GM21447 (cell line): ENCODE measurements at regions not wholly inside any gene's neighbourhood (a gene's known extent, or its start where the extent isn't known, plus 50 kb on each side); places are given as distances from the start of the nearest gene placed in this dataset.

Source experiments
- ATAC-seq: cut with Tn5 transposase; IDR thresholded peaks from one replicate; pipeline ENCODE4 v1.9.1; 2021; ENCODE audit not compliant: unreplicated experiment

GRCh38 chr11:128330203-128330602 is 257.2 kb downstream of the ETS1 start:
- no peak for ATAC-seq

DNA sequence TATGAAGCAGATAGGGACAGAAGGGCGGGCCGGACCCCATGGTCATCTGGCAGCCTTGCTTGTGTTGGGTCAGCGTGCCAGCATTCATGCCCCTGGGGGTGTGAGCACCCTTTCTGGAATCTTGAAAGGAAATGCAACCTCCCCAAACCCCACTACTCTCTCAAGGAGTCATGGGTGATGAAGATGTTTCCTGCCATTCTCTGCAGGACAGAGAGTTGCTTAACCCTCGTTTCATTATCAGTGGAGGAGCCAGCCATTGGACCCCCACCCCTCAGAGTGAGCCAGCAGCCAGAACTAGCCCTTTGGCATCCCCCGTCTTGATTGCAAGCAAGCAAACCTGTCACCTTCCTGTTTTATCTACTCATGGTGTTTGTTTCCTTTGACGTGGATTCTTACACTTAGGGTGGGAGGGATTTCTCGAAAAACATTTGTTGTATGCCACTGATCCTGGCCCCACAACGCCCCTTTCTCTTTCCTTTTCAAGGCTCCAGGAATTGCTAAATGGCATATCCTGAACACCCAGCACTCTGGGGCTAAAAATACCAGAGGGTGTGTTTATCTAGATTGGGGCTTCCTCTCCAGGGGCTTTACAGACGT is 258.3 kb downstream of the ETS1 start:
- ATAC-seq = no peak

DNA sequence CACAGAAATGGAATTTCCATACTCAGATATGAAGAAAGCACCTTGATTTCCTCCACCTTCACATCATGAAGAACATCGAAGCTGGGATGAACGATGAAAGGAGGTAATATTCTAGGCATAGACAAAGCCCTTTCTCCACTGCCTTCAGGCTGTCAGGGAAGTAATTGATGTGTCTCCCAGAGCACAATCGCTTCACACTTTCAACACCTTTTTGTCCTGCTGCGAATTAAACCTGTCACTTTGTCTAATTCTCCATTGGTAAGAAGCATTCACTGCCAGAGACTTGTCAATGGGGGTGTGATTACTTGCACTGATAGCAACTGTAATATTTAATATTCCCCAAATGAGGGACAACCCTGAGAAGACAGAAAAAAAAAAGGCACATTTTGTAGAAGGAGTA is 260.1 kb downstream of the ETS1 start:
- no peak for ATAC-seq

- ATAC-seq = no peak
Observed at GRCh38 chr11:128326791-128327190, 260.6 kb downstream of the ETS1 start.

DNA sequence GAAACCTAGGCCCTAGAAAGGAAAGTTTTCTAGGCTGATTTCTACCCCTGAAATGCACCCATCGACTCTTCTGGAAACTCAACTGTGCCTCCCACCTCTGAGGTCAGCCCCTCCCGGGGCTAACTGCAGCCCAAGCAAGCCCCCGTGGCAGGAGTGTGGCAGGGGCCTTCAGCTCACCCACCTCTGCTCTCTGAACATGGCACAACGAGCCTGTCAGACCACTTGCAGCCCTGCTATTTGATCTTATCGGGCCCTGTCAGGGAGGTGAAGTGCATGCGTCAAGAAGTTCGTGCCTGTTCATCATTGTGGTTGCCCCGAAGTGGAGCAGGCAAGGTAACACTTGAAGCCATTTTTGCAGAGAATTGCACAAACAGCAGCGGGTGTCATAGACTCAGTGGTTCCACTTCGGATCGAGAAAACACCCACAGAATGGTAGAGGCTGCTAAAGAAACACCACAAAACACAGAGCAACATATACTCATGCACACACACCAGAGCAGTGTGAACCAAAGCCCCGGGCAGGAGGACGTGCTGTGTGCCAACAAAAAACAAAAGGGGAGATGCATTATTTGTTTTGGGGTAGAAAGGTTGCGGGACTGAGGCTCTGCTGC is 262.7 kb downstream of the ETS1 start:
- no peak for ATAC-seq

GRCh38 chr11:128324051-128324481 is 263.3 kb downstream of the ETS1 start:
- no peak for ATAC-seq

GRCh38 chr11:128323381-128323780 is 264.0 kb downstream of the ETS1 start:
- no peak for ATAC-seq

DNA sequence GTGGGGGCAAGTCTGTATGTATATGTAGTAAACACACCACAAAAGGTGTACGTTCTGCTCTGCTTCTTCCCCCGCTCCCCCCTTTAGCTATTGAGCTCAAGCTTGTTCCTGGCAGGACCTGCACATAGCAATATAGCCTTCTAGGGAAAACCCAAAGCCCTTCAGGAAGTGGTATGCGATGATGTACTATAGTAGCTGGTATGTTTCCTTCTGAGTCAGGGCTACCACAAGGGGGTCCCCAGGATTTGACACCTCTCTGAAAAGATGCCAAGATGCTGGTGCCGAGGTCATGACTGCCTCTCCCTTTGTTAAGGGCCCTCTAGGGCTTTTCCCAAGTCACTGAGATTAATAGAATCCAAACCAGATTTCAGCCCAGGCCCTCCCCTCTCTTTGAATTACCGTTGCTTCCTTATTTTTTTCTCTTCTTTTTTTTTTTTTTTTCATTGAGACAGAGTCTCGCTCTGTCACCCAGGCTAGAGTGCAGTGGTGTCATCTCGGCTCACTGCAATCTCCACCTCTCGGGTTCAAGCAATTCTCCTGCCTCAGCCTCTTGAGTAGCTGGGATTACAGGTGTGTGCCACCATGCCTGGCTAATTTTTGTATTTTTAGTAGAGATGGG is 268.4 kb downstream of the ETS1 start:
- ATAC-seq = peak; percentile 97

GRCh38 chr11:128316541-128317227 is 270.7 kb downstream of the ETS1 start:
- no peak for ATAC-seq

DNA sequence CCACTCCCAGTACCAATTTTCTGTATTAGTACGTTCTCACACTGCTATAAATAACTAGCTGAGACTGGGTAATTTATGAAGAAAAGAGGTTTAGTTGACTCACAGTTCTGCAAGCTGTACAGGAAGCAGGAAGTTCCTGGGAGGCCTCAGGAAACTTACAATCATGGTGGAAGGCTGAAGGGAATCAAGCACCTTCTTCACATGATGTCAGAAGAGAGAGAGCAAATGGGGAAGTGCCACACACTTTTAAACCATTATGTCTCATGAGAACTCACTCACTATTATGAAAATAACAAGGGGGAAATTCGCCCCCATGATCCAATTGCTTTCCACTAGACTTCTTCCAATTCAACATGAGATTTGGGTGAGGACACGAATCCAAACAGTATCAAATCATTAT is 271.4 kb downstream of the ETS1 start:
- ATAC-seq = no peak

GRCh38 chr11:128313931-128314330 is 273.4 kb downstream of the ETS1 start:
- no peak for ATAC-seq

DNA sequence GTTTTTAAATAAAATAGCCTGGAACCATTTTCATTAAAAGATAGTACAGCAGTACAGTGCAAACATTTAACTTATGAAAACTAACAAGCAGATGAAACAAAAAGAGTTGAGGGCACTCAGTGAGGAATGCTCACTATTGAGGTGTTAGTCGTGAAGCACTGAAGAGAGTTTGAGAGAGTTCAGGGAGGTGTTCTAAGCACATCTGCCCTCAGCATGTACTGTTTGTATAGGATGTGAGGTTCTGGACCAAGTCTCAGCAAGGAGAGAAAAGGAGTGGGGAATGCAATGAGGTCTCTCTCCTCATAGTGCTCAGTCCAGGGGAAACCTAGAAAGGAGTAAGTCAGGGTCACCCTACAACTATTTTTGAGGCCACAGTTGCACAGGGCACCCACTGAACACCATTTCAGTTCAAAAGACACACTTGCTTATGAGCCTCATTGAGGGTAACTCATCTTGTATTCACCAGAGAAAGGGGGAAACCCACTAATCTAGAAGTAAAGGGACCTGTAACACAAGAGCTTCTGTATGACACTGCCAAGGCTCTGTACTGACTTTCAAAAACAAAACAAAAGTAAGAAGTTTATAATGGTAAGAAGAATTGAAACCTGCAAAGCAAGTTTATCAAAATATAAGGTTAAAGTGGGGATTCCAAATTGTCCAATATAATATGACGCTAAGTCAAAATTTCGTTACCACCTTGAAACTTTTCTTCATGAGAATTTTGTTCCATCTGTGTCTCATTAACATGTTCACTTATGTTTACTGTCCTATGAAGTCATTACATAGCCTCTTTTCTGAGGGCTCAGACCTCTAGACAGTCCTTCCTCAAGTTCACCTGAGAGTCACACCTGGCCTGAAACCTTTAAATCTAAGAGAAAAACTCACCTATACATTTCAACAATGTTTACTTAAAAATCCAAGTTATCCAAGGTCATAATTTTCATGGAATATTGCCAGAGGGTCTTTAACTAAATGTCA is 275.3 kb downstream of the ETS1 start:
- ATAC-seq = no peak

GRCh38 chr11:128310676-128311445 is 276.5 kb downstream of the ETS1 start:
- no peak for ATAC-seq

DNA sequence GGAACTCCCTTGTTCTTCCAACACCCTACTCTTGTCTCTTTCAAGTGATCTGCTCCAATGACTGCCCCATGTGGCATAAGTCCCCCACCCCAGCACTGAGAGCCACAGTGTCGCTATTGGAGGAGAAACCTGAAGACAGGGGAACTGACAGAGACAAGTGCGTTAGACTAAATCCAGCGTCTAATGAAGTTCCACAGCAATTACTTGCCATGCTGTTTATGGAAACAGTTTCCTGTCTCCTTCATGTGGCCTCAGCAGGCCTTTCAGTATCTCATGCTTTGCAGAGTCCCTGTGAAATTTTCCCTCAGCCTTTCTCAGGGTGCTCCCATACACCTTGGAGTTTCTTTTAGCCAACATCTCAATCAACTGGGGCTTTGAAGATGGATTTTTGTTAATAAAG is 277.4 kb downstream of the ETS1 start:
- ATAC-seq = no peak

- ATAC-seq = no peak
Observed at GRCh38 chr11:128308794-128309193, 278.6 kb downstream of the ETS1 start.

DNA sequence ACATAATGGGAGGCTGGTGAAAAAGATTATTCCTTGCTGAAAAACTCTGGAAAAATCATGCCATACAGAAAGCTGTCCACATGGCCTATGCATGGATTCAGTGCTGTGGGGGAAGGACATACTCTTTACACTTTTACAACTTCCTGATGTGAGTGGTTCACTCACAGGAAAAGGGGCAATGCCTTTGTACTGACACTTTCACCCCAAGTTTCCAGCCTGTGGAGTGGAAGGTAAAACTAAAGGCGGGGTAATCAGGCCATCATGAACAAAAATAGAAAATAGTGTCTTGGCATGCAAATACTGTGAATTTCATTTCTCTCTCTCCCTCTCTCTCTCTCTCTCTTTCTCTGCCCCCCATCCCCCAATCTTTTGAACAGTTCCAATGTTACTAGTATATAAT is 281.8 kb downstream of the ETS1 start:
- ATAC-seq = no peak

DNA sequence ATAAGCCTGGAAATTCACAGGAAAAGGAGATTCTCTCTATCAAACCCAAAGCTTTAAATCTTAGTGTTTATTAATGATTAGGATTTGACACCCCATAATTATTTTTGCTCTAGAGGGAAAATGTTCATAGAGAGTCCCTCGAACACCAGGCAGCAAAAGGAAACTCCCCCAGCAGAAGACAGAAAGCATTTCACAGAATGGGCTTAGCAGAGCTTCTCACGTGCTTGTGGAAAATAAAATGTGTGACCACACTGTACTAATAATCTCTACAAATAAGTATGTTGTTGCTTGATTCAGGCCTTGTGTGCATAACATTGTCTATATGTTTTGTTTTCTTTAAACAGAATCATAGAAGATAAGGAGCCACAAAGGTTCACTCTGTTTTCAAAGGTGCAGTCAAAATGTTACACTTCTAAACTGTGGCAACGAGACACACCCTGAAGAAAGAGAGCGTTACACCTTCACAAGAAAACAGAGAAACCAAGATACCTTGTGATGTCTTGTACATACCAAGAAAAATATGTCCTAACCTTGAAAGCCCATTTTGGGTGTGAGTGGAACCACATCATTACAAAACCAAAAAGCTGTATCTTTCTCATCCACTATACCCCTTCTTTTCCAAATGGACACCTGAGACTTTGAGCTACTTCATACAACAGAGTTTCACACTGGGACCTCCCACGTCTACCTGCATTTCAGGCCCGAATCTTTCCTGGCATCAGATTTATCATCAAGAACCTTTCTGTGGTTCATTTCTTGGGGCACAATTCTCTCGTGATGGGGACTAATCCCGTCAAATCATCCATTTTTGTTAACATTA is 282.5 kb downstream of the ETS1 start:
- no peak for ATAC-seq

DNA sequence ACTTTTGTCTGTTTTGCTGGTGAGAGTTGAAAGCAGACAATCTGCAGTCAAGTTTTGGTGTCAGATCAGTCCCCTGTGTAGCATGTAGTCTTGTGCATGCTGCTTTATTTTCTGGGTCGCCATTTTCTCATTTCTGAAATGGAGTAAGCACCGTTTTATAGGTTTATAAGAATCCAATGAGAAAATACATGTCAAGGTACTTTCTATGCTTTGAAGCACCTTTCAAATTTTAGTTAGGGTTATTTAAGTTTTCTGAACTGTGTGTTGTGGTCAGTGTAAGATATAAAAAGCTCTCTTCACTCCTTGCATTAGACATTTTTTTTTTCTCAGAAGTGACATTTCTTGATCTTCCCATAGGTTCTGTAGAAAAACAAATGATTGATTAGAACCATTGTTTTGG is 283.2 kb downstream of the ETS1 start:
- no peak for ATAC-seq

GRCh38 chr11:128303383-128303782 is 284.0 kb downstream of the ETS1 start:
- ATAC-seq = no peak
